ENCODE measurements at regions not wholly inside any gene's neighbourhood (a gene's known extent, or its start where the extent isn't known, plus 50 kb on each side); places are given as distances from the start of the nearest gene placed in this dataset.
"Not testable (repeated sequence)": the region's sequence is repeated elsewhere in the genome, so short reads cannot be mapped to it uniquely, and the experiment has no call there.

- no peak overlapping the region for H3K27ac ChIP-seq (ENCODE audit: low read length)
- H3K9me3 ChIP-seq (ENCODE audit: control insufficient read depth, insufficient read depth, low read length) = no peaks in the 10 kb centered on the region
- no peaks in the 10 kb centered on the region for H3K36me3 ChIP-seq (ENCODE audit: control insufficient read depth, insufficient read depth, low read length)
- no peaks in the 10 kb centered on the region for H3K4me1 ChIP-seq (ENCODE audit: control insufficient read depth, insufficient read depth, low read length)
- DNase-seq (ENCODE audit: low read depth, low spot score) = no peak
- WGBS (ENCODE audit: insufficient coverage, insufficient read length) = no CpG with 5 or more reads among the region's 19 CpGs
- no peaks in the 10 kb centered on the region for H3K27me3 ChIP-seq (ENCODE audit: control insufficient read depth, insufficient read depth, low read length)
- no peak overlapping the region for H3K4me3 ChIP-seq (ENCODE audit: low read length)
Observed at GRCh38 chr5:44974813-44975212, 166.1 kb downstream of the MRPS30 start.

GRCh38 chr5:44981708-44982107 lies 173.0 kb downstream of the MRPS30 start:
- no peak overlapping the region for H3K27ac ChIP-seq (ENCODE audit: low read length)
- no peak overlapping the region for H3K4me3 ChIP-seq (ENCODE audit: low read length)
- DNase-seq (ENCODE audit: low read depth, low spot score) = no peak
- no peaks in the 10 kb centered on the region for H3K27me3 ChIP-seq (ENCODE audit: control insufficient read depth, insufficient read depth, low read length)
- no peaks in the 10 kb centered on the region for H3K4me1 ChIP-seq (ENCODE audit: control insufficient read depth, insufficient read depth, low read length)
- H3K9me3 ChIP-seq (ENCODE audit: control insufficient read depth, insufficient read depth, low read length) = no peaks in the 10 kb centered on the region; the same call in 1 of the 2 replicates
- H3K36me3 ChIP-seq (ENCODE audit: control insufficient read depth, insufficient read depth, low read length) = no peaks in the 10 kb centered on the region
- no CpG with 5 or more reads among the region's 3 CpGs for WGBS (ENCODE audit: insufficient coverage, insufficient read length)

DNA sequence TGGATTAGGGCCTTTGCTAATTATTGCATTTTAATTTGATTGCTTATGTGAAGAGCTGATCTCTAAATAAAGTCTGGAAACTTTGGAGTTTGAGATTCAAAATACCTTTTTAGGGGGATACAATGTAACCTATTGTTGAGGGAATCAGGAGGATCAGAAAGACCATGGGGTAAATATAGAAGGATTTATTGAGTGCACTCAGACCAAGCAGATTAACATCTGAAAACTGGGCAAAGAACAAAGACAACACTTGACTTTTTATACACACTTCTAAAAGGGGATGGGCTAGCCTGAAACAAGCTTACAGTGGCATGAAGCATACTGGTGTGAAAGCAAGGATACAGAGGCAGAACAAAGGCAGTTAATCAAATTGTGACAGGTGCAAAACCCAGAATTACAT lies 174.3 kb downstream of the MRPS30 start:
- no peaks in the 10 kb centered on the region for H3K4me1 ChIP-seq (ENCODE audit: control insufficient read depth, insufficient read depth, low read length)
- no peaks in the 10 kb centered on the region; the same call in 1 of the 2 replicates for H3K9me3 ChIP-seq (ENCODE audit: control insufficient read depth, insufficient read depth, low read length)
- no peaks in the 10 kb centered on the region for H3K27me3 ChIP-seq (ENCODE audit: control insufficient read depth, insufficient read depth, low read length)
- H3K4me3 ChIP-seq (ENCODE audit: low read length) = no peak overlapping the region
- no peak for DNase-seq (ENCODE audit: low read depth, low spot score)
- H3K27ac ChIP-seq (ENCODE audit: low read length) = no peak overlapping the region
- no peaks in the 10 kb centered on the region for H3K36me3 ChIP-seq (ENCODE audit: control insufficient read depth, insufficient read depth, low read length)

DNA sequence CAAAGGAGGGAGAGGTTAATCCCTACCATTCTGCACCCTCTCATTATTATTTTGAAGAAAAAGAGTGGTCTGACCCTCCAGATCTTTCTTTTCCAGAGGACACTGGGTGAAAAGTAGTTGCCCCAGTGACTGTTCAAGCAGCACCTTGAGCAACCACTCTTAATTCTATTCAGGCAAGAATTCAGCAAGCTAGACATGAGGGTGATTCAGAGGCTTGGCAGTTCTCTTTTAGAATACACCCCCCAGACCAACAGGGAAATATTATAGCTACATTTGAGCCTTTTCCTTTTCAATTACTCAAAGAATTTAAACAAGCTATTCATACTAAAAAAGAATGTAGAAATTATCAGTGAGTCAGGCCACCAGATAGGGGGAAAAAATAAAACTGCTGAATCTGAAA lies 178.3 kb downstream of the MRPS30 start:
- H3K27ac ChIP-seq (ENCODE audit: low read length) = no peak overlapping the region
- H3K36me3 ChIP-seq (ENCODE audit: control insufficient read depth, insufficient read depth, low read length) = no peaks in the 10 kb centered on the region
- no peak for DNase-seq (ENCODE audit: low read depth, low spot score)
- no peak overlapping the region for H3K4me3 ChIP-seq (ENCODE audit: low read length)
- no peaks in the 10 kb centered on the region for H3K4me1 ChIP-seq (ENCODE audit: control insufficient read depth, insufficient read depth, low read length)
- H3K27me3 ChIP-seq (ENCODE audit: control insufficient read depth, insufficient read depth, low read length) = no peaks in the 10 kb centered on the region
- H3K9me3 ChIP-seq (ENCODE audit: control insufficient read depth, insufficient read depth, low read length) = no peaks in the 10 kb centered on the region

DNA sequence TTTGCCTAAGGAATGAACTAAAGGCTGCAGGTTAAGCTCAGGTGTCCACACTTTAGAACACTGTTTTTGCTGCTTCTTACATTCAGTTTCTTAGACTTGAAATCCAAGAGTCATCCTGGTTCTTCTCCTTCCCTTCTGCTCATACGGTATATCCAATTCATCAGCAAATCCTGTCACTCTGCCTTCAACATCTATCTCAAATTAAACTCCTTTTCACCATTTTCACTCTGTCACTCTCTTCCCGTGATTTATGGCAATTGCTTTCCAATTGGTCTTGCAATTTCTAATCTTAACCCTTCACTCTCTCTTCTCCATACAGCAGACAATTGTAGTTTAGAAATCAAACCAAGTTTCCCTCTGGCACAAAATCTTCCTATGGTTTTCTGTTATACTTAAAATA lies 182.9 kb downstream of the MRPS30 start:
- no peaks in the 10 kb centered on the region for H3K27me3 ChIP-seq (ENCODE audit: control insufficient read depth, insufficient read depth, low read length)
- no peaks in the 10 kb centered on the region for H3K9me3 ChIP-seq (ENCODE audit: control insufficient read depth, insufficient read depth, low read length)
- no peaks in the 10 kb centered on the region for H3K36me3 ChIP-seq (ENCODE audit: control insufficient read depth, insufficient read depth, low read length)
- DNase-seq (ENCODE audit: low read depth, low spot score) = no peak
- 100% methylated on average over 2 of the region's 2 CpGs for WGBS (ENCODE audit: insufficient coverage, insufficient read length)
- no peak overlapping the region for H3K4me3 ChIP-seq (ENCODE audit: low read length)
- H3K4me1 ChIP-seq (ENCODE audit: control insufficient read depth, insufficient read depth, low read length) = no peaks in the 10 kb centered on the region
- no peak overlapping the region for H3K27ac ChIP-seq (ENCODE audit: low read length)

DNA sequence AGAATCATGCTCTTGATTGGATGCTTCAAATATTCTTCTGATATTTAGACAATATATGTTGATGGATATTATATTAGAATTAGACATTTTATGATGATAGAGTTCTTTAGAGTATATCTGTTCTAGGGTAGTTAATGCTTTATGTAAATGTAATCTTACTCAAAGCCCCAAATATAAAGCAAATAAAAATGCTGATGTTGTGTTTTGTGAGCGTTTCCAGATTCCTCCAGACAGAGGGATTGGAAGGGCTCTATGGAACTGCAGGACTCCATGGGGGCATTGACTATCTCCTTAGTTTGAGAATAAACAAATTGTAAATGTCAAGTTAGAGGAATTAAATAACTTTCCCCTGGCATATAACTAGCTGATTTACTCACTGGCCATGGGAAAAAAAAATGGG lies 184.5 kb downstream of the MRPS30 start:
- H3K4me3 ChIP-seq (ENCODE audit: low read length) = no peak overlapping the region
- no peaks in the 10 kb centered on the region for H3K36me3 ChIP-seq (ENCODE audit: control insufficient read depth, insufficient read depth, low read length)
- WGBS (ENCODE audit: insufficient coverage, insufficient read length) = no CpG with 5 or more reads among the region's 1 CpG
- no peak for DNase-seq (ENCODE audit: low read depth, low spot score)
- H3K9me3 ChIP-seq (ENCODE audit: control insufficient read depth, insufficient read depth, low read length) = no peaks in the 10 kb centered on the region
- H3K4me1 ChIP-seq (ENCODE audit: control insufficient read depth, insufficient read depth, low read length) = no peaks in the 10 kb centered on the region
- no peaks in the 10 kb centered on the region for H3K27me3 ChIP-seq (ENCODE audit: control insufficient read depth, insufficient read depth, low read length)
- no peak overlapping the region for H3K27ac ChIP-seq (ENCODE audit: low read length)

- Histone ChIP-seq H3K9me3 (ENCODE audit: control insufficient read depth, insufficient read depth, low read length) (no peaks in the 10 kb centered on the region), H3K27me3 (ENCODE audit: control insufficient read depth, insufficient read depth, low read length) (no peaks in the 10 kb centered on the region), H3K4me1 (ENCODE audit: control insufficient read depth, insufficient read depth, low read length) (no peaks in the 10 kb centered on the region), H3K36me3 (ENCODE audit: control insufficient read depth, insufficient read depth, low read length) (no peaks in the 10 kb centered on the region), H3K27ac (ENCODE audit: low read length) (no peak overlapping the region), H3K4me3 (ENCODE audit: low read length) (no peak overlapping the region)
- DNase-seq (ENCODE audit: low read depth, low spot score) = no peak
- no CpG with 5 or more reads among the region's 1 CpG for WGBS (ENCODE audit: insufficient coverage, insufficient read length)
Observed at GRCh38 chr5:44997506-44997905, 188.8 kb downstream of the MRPS30 start.

GRCh38 chr5:45007102-45007501 lies 198.4 kb downstream of the MRPS30 start:
- DNase-seq (ENCODE audit: low read depth, low spot score); H3K36me3 ChIP-seq (ENCODE audit: control insufficient read depth, insufficient read depth, low read length); H3K27me3 ChIP-seq (ENCODE audit: control insufficient read depth, insufficient read depth, low read length); H3K4me1 ChIP-seq (ENCODE audit: control insufficient read depth, insufficient read depth, low read length); H3K9me3 ChIP-seq (ENCODE audit: control insufficient read depth, insufficient read depth, low read length); H3K27ac ChIP-seq (ENCODE audit: low read length); H3K4me3 ChIP-seq (ENCODE audit: low read length): not testable (repeated sequence)
- no CpG with 5 or more reads among the region's 6 CpGs for WGBS (ENCODE audit: insufficient coverage, insufficient read length)

GRCh38 chr5:45017568-45017967 lies 208.8 kb downstream of the MRPS30 start:
- H3K36me3 ChIP-seq (ENCODE audit: control insufficient read depth, insufficient read depth, low read length) = no peaks in the 10 kb centered on the region
- no peaks in the 10 kb centered on the region for H3K27me3 ChIP-seq (ENCODE audit: control insufficient read depth, insufficient read depth, low read length)
- no CpG with 5 or more reads among the region's 4 CpGs for WGBS (ENCODE audit: insufficient coverage, insufficient read length)
- H3K9me3 ChIP-seq (ENCODE audit: control insufficient read depth, insufficient read depth, low read length) = no peaks in the 10 kb centered on the region
- H3K4me1 ChIP-seq (ENCODE audit: control insufficient read depth, insufficient read depth, low read length) = no peaks in the 10 kb centered on the region
- no peak overlapping the region for H3K27ac ChIP-seq (ENCODE audit: low read length)
- H3K4me3 ChIP-seq (ENCODE audit: low read length) = no peak overlapping the region
- no peak for DNase-seq (ENCODE audit: low read depth, low spot score)

DNA sequence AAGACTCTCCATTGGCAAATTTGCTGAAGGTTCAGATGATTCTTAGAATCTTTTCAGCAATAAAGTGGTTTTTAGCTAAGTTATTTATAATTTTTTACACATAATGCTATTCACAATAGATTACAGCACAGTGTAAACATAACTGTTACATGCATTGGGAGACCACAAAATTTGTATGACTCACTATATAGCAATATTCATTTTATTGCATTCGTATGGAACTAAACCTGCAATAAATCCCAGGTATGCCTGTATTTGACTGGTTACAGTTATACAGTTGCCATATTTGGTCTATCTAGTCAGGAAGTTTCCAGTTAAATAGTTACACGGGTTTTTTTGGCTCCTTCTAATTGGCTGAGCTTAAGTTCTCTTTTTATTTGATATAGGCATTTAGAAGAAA lies 220.8 kb downstream of the MRPS30 start:
- no peak overlapping the region for H3K27ac ChIP-seq (ENCODE audit: low read length)
- no peaks in the 10 kb centered on the region for H3K9me3 ChIP-seq (ENCODE audit: control insufficient read depth, insufficient read depth, low read length)
- DNase-seq (ENCODE audit: low read depth, low spot score) = no peak
- no peaks in the 10 kb centered on the region for H3K4me1 ChIP-seq (ENCODE audit: control insufficient read depth, insufficient read depth, low read length)
- H3K27me3 ChIP-seq (ENCODE audit: control insufficient read depth, insufficient read depth, low read length) = no peaks in the 10 kb centered on the region
- no peak overlapping the region for H3K4me3 ChIP-seq (ENCODE audit: low read length)
- no peaks in the 10 kb centered on the region; the same call in 1 of the 2 replicates for H3K36me3 ChIP-seq (ENCODE audit: control insufficient read depth, insufficient read depth, low read length)
- WGBS (ENCODE audit: insufficient coverage, insufficient read length) = no CpG with 5 or more reads among the region's 2 CpGs

- H3K27me3 ChIP-seq (ENCODE audit: control insufficient read depth, insufficient read depth, low read length) = no peaks in the 10 kb centered on the region
- H3K27ac ChIP-seq (ENCODE audit: low read length) = no peak overlapping the region
- no peak for DNase-seq (ENCODE audit: low read depth, low spot score)
- no peaks in the 10 kb centered on the region for H3K36me3 ChIP-seq (ENCODE audit: control insufficient read depth, insufficient read depth, low read length)
- no peaks in the 10 kb centered on the region for H3K4me1 ChIP-seq (ENCODE audit: control insufficient read depth, insufficient read depth, low read length)
- WGBS (ENCODE audit: insufficient coverage, insufficient read length) = no CpG with 5 or more reads among the region's 1 CpG
- H3K9me3 ChIP-seq (ENCODE audit: control insufficient read depth, insufficient read depth, low read length) = no peaks in the 10 kb centered on the region
- H3K4me3 ChIP-seq (ENCODE audit: low read length) = no peak overlapping the region
Observed at GRCh38 chr5:45035991-45036390, 227.2 kb downstream of the MRPS30 start.
